Keratinocyte (primary cell): ENCODE measurements at regions not wholly inside any gene's neighbourhood (a gene's known extent, or its start where the extent isn't known, plus 50 kb on each side); places are given as distances from the start of the nearest gene placed in this dataset.

Experiments
- DNase-seq: peaks from one replicate; pipeline ENCODE4 v3.0.0-alpha.2; 2011; ENCODE audit warnings: low read depth, missing footprints, low spot score
- FAIRE-seq: peaks from 2 replicates; lab custom pipeline; 2011; peaks lifted over from hg19 to GRCh38; lab: Jason Lieb, UNC
- H2AFZ ChIP-seq: 2 replicates; pipeline ENCODE4 v1.6.0; 2012; ENCODE audit warnings: low read length, control low read depth, inconsistent platforms; ENCODE audit not compliant: control insufficient read depth
- H3K27ac ChIP-seq: 2 replicates; pipeline ENCODE4 v1.5.1; 2011; ENCODE audit warnings: low read length; ENCODE audit not compliant: control insufficient read depth, insufficient read depth
- H3K27me3 ChIP-seq: 3 replicates; pipeline ENCODE4 v1.6.0; 2011; ENCODE audit warnings: low read length; ENCODE audit not compliant: control insufficient read depth, insufficient read depth; ENCODE audit errors: extremely low read depth
- H3K36me3 ChIP-seq, 2 experiments: 2 replicates in 1 of 2; 3 replicates in 1 of 2; pipeline ENCODE4 v1.5.1; 2011; ENCODE audit warnings: low read length in 2 of 2, mild to moderate bottlenecking in 1 of 2; ENCODE audit not compliant: control insufficient read depth in 2 of 2, insufficient read depth in 2 of 2; ENCODE audit errors: extremely low read depth in 1 of 2
- H3K4me1 ChIP-seq: 3 replicates; pipeline ENCODE4 v1.5.1; 2011; ENCODE audit warnings: low read length; ENCODE audit not compliant: control insufficient read depth, insufficient read depth; ENCODE audit errors: extremely low read depth
- H3K4me2 ChIP-seq: 3 replicates; pipeline ENCODE4 v1.6.0; 2011; ENCODE audit warnings: low read depth, low read length; ENCODE audit not compliant: control insufficient read depth, insufficient read depth; ENCODE audit errors: extremely low read depth
- H3K4me3 ChIP-seq, 3 experiments: fragments of 200-600 bp in 1 of 3; sonication (generic) in 1 of 3; 2 replicates in 2 of 3; 3 replicates in 1 of 3; pipeline ENCODE4 v1.5.1; 2011 to 2016; ENCODE audit warnings: low read length in 3 of 3, mild to moderate bottlenecking in 3 of 3, control low read depth in 2 of 3, inconsistent platforms in 1 of 3, low read depth in 1 of 3, mixed read lengths in 1 of 3, mixed run types in 1 of 3, moderate library complexity in 1 of 3; ENCODE audit not compliant: control insufficient read depth in 2 of 3, insufficient read depth in 2 of 3; ENCODE audit errors: extremely low read depth in 1 of 3
- H3K79me2 ChIP-seq: 2 replicates; pipeline ENCODE4 v1.6.0; 2012; ENCODE audit warnings: low read length; ENCODE audit not compliant: control insufficient read depth, insufficient read depth
- H3K9ac ChIP-seq: 3 replicates; pipeline ENCODE4 v1.6.0; 2011; ENCODE audit warnings: low read length; ENCODE audit not compliant: control insufficient read depth, insufficient read depth; ENCODE audit errors: extremely low read depth
- H3K9me1 ChIP-seq: 3 replicates; pipeline ENCODE4 v1.6.0; 2011; ENCODE audit warnings: low read length; ENCODE audit not compliant: control insufficient read depth, insufficient read depth; ENCODE audit errors: extremely low read depth
- H3K9me3 ChIP-seq: 2 replicates; pipeline ENCODE4 v1.5.1; 2012; ENCODE audit warnings: low read depth, low read length; ENCODE audit not compliant: control insufficient read depth
- H4K20me1 ChIP-seq: 3 replicates; pipeline ENCODE4 v1.6.0; 2011; ENCODE audit warnings: low read length; ENCODE audit not compliant: control insufficient read depth, insufficient read depth; ENCODE audit errors: extremely low read depth
- EZH2 ChIP-seq: IDR thresholded peaks from one replicate; pipeline ENCODE4 v1.6.1; 2012; ENCODE audit warnings: inconsistent platforms, mild to moderate bottlenecking, low read length, moderate library complexity
- dilution Hi-C: fragments of 300-500 bp; cut with MboI; formaldehyde crosslinking; loops from one replicate; pipeline ENCODE4 v1.7.0; 2020; ENCODE audit warnings: low sequenced_read_pairs; ENCODE audit not compliant: extremely low pct_ligation_motif_present
- TF ChIP-seq, protein P1 (sequence below), 3 experiments: IDR thresholded peaks in 1 of 3; conservative IDR thresholded peaks in 1 of 3; optimal IDR thresholded peaks in 1 of 3; 2 replicates in 2 of 3; 3 replicates in 1 of 3; pipeline versions ENCODE3 to v1.5.1; 2011; ENCODE audit warnings: low read length in 3 of 3, mild to moderate bottlenecking in 3 of 3, moderate library complexity in 2 of 3, control low read depth in 1 of 3, inconsistent platforms in 1 of 3; ENCODE audit not compliant: insufficient read depth in 2 of 3; ENCODE audit errors: extremely low read depth in 1 of 3

- H3K9ac ChIP-seq = no peak overlapping the region
- H3K4me1 ChIP-seq = no peaks in the 10 kb centered on the region
- H3K9me3 ChIP-seq = no peaks in the 10 kb centered on the region
- H3K9me1 ChIP-seq = no peaks in the 10 kb centered on the region
- H3K27me3 ChIP-seq = peaks cover 43% of the 10 kb centered on the region
- no peak overlapping the region for H2AFZ ChIP-seq
- H3K36me3 ChIP-seq = no peaks in the 10 kb centered on the region
- H3K27ac ChIP-seq = no peak overlapping the region
- DNase-seq (no peak), FAIRE-seq (no peak)
- TF ChIP-seq EZH2 = peak; percentile 3
- TF ChIP-seq, protein P1, sequence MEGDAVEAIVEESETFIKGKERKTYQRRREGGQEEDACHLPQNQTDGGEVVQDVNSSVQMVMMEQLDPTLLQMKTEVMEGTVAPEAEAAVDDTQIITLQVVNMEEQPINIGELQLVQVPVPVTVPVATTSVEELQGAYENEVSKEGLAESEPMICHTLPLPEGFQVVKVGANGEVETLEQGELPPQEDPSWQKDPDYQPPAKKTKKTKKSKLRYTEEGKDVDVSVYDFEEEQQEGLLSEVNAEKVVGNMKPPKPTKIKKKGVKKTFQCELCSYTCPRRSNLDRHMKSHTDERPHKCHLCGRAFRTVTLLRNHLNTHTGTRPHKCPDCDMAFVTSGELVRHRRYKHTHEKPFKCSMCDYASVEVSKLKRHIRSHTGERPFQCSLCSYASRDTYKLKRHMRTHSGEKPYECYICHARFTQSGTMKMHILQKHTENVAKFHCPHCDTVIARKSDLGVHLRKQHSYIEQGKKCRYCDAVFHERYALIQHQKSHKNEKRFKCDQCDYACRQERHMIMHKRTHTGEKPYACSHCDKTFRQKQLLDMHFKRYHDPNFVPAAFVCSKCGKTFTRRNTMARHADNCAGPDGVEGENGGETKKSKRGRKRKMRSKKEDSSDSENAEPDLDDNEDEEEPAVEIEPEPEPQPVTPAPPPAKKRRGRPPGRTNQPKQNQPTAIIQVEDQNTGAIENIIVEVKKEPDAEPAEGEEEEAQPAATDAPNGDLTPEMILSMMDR (optimal IDR thresholded peaks at IDR 0.05 in 1 of 3, IDR thresholded peaks at IDR 0.05 in 1 of 3, conservative IDR thresholded peaks at IDR 0.05 in 1 of 3; ENCODE audit: extremely low read depth in 1 of 3, insufficient read depth in 2 of 3, low read length in 3 of 3) = no peak
- H3K4me2 ChIP-seq = no peak overlapping the region
- no peaks in the 10 kb centered on the region for H3K79me2 ChIP-seq
- H4K20me1 ChIP-seq = no peaks in the 10 kb centered on the region
- H3K4me3 ChIP-seq = no peak overlapping the region
- dilution Hi-C loops = no loop called here
Measured at GRCh38 chr1:58248791-58249190, 297.7 kb downstream of the OMA1 start.

GRCh38 chr1:58248072-58248471 lies 298.5 kb downstream of the OMA1 start:
- no peak overlapping the region for H3K4me3 ChIP-seq
- FAIRE-seq = no peak
- TF ChIP-seq, protein P1 (optimal IDR thresholded peaks at IDR 0.05 in 1 of 3, IDR thresholded peaks at IDR 0.05 in 1 of 3, conservative IDR thresholded peaks at IDR 0.05 in 1 of 3; ENCODE audit: extremely low read depth in 1 of 3, insufficient read depth in 2 of 3, low read length in 3 of 3) = no peak
- TF ChIP-seq EZH2 = no peak

More at GRCh38 chr1:58248072-58248471, 298.5 kb downstream of the OMA1 start:
- no peaks in the 10 kb centered on the region for H3K4me1 ChIP-seq
- no peaks in the 10 kb centered on the region for H4K20me1 ChIP-seq
- H3K4me2 ChIP-seq = no peak overlapping the region
- no peak overlapping the region for H3K9ac ChIP-seq
- peaks cover 43% of the 10 kb centered on the region for H3K27me3 ChIP-seq
- no peaks in the 10 kb centered on the region for H3K79me2 ChIP-seq
- H3K9me3 ChIP-seq = no peaks in the 10 kb centered on the region
- no peak overlapping the region for H3K27ac ChIP-seq
- dilution Hi-C loops = no loop called here
- H3K9me1 ChIP-seq = no peaks in the 10 kb centered on the region
- H2AFZ ChIP-seq = no peak overlapping the region
- H3K36me3 ChIP-seq = no peaks in the 10 kb centered on the region
- no peak for DNase-seq
